K562 (cell line): ENCODE measurements at regions not wholly inside any gene's neighbourhood (a gene's known extent, or its start where the extent isn't known, plus 50 kb on each side); places are given as distances from the start of the nearest gene placed in this dataset.

Source experiments
- KDM5B ChIP-seq: fragments of 200-600 bp; sonication (generic); IDR thresholded peaks from 2 replicates; pipeline ENCODE4 v1.6.1; 2012; ENCODE audit warnings: low read depth, mild to moderate bottlenecking, moderate library complexity, low read length, control low read depth, inconsistent platforms; ENCODE audit not compliant: insufficient replicate concordance
- SPI1 ChIP-seq: IDR thresholded peaks from 2 replicates; pipeline ENCODE4 v1.6.1; 2011; ENCODE audit warnings: low read depth, low read length, control low read depth, borderline replicate concordance
- TARDBP ChIP-seq: fragments of 450-650 bp; IDR thresholded peaks from 2 replicates; pipeline ENCODE4 v1.6.1; 2016
- TEAD4 ChIP-seq, 2 experiments: sonication (generic) in 1 of 2; formaldehyde crosslinking in 1 of 2; IDR thresholded peaks; 2 replicates each; pipeline versions ENCODE4 v1.6.1 to v1.8.0; 2012 to 2022; ENCODE audit warnings: borderline replicate concordance in 1 of 2, inconsistent platforms in 1 of 2, low read length in 1 of 2, mild to moderate bottlenecking in 1 of 2, missing genetic modification reagents in 1 of 2
- ZNF232 ChIP-seq: sonication (generic); formaldehyde crosslinking; IDR thresholded peaks from 2 replicates; pipeline ENCODE4 v1.8.0; 2022; ENCODE audit warnings: mild to moderate bottlenecking, missing genetic modification reagents

DNA sequence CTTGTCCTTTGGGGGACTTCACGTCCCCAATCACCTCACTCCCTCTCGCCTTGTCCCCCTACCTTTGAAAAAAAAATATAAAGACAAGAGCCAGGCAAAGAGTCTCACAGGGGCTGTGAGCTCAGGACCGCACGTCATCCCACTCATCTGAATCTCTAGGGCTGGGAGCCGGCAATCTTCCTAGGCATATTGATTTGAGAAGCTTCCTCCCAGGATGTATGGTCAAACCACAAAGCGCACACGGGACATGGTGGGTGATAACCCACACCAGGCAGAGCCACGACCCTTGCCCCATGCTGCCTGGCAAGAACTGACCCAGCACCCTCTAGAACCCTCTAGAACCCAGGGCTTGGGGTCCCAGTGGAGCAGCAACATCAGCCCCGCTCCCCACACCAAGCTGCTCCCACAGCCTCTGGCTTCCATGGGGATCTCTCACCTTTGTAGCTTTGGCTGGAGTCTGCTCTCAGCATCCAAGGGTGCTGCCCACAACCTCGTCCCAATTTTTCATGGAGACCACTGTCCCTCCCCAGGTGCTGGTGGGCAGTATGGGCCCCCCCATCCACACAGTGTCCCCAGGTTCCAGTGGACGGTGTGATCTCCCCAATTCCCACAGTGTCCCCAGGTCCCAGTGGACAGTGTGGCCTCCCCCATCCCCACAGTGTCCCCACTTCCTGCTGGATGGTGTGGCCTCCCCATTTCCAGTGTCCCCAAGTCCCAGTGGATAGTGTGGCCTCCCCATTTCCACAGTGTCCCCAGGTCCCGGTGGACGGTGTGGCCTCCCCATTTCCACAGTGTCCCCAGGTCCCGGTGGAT lies 85.2 kb upstream of the FGF3 start:
- no peak for TF ChIP-seq KDM5B
- no peak for TF ChIP-seq ZNF232
- no peak for TF ChIP-seq SPI1
- no peak for TF ChIP-seq TEAD4 (IDR thresholded peaks at IDR 0.05; ENCODE audit: low read length)
- no peak for TF ChIP-seq TEAD4 (CRISPR knock-in tag; IDR thresholded peaks at IDR 0.05; ENCODE audit: borderline replicate concordance)
- no peak for TF ChIP-seq TARDBP
